Astrocyte (in vitro differentiated cells and primary cell): ENCODE measurements at regions not wholly inside any gene's neighbourhood (a gene's known extent, or its start where the extent isn't known, plus 50 kb on each side); places are given as distances from the start of the nearest gene placed in this dataset.

Experiments used
- DNase-seq: peaks from one replicate; pipeline ENCODE4 v3.0.0-alpha.2; 2010; ENCODE audit warnings: low read depth
- FAIRE-seq: peaks from 2 replicates; lab custom pipeline; 2011; peaks lifted over from hg19 to GRCh38; lab: Jason Lieb, UNC
- H2AFZ ChIP-seq: 2 replicates; pipeline ENCODE4 v1.6.0; 2012; ENCODE audit warnings: low read depth, low read length, inconsistent platforms
- H3K27ac ChIP-seq: 2 replicates; pipeline ENCODE4 v1.5.1; 2011; ENCODE audit warnings: low read depth, low read length, inconsistent platforms
- H3K27me3 ChIP-seq: 2 replicates; pipeline ENCODE4 v1.6.0; 2011; ENCODE audit warnings: low read length, inconsistent platforms; ENCODE audit not compliant: insufficient read depth
- H3K36me3 ChIP-seq: 2 replicates; pipeline ENCODE4 v1.5.1; 2011; ENCODE audit warnings: low read length, inconsistent platforms; ENCODE audit not compliant: insufficient read depth
- H3K4me1 ChIP-seq: 2 replicates; pipeline ENCODE4 v1.5.1; 2011; ENCODE audit warnings: low read length, inconsistent platforms; ENCODE audit not compliant: insufficient read depth
- H3K4me2 ChIP-seq: 2 replicates; pipeline ENCODE4 v1.6.0; 2012; ENCODE audit warnings: low read length, inconsistent platforms
- H3K4me3 ChIP-seq: 2 replicates; pipeline ENCODE4 v1.5.1; 2011; ENCODE audit warnings: low read depth, mild to moderate bottlenecking, low read length, inconsistent platforms; ENCODE audit not compliant: insufficient read depth
- H3K79me2 ChIP-seq: 2 replicates; pipeline ENCODE4 v1.6.0; 2012; ENCODE audit warnings: mild to moderate bottlenecking, low read length, inconsistent platforms; ENCODE audit not compliant: insufficient read depth
- H3K9ac ChIP-seq: 2 replicates; pipeline ENCODE4 v1.6.0; 2012; ENCODE audit warnings: mild to moderate bottlenecking, low read length, inconsistent platforms
- H3K9me3 ChIP-seq: 2 replicates; pipeline ENCODE4 v1.5.1; 2012; ENCODE audit warnings: low read depth, mild to moderate bottlenecking, low read length, inconsistent platforms; ENCODE audit not compliant: insufficient read depth
- H4K20me1 ChIP-seq: 2 replicates; pipeline ENCODE4 v1.6.0; 2012; ENCODE audit warnings: low read length, inconsistent platforms; ENCODE audit not compliant: insufficient read depth
- H3K27ac Mint-ChIP-seq: one replicate; pipeline ENCODE4 v1.8.0; 2021; ENCODE audit warnings: mild to moderate bottlenecking, mixed read lengths; ENCODE audit not compliant: unreplicated experiment
- H3K27me3 Mint-ChIP-seq: one replicate; pipeline ENCODE4 v1.8.0; 2021; ENCODE audit warnings: low read depth, mixed read lengths; ENCODE audit not compliant: unreplicated experiment
- H3K36me3 Mint-ChIP-seq: one replicate; pipeline ENCODE4 v1.8.0; 2021; ENCODE audit warnings: low read depth, mixed read lengths; ENCODE audit not compliant: unreplicated experiment
- H3K4me1 Mint-ChIP-seq: one replicate; pipeline ENCODE4 v1.8.0; 2021; ENCODE audit warnings: low read depth, mixed read lengths; ENCODE audit not compliant: unreplicated experiment
- H3K4me3 Mint-ChIP-seq: one replicate; pipeline ENCODE4 v1.8.0; 2021; ENCODE audit warnings: mild to moderate bottlenecking, moderate library complexity, mixed read lengths; ENCODE audit not compliant: unreplicated experiment
- H3K9me3 Mint-ChIP-seq: one replicate; pipeline ENCODE4 v1.8.0; 2021; ENCODE audit warnings: mild to moderate bottlenecking, mixed read lengths; ENCODE audit not compliant: unreplicated experiment
- CTCF ChIP-seq: IDR thresholded peaks from 2 replicates; pipeline ENCODE4 v1.5.1; 2011; ENCODE audit warnings: low read depth, mild to moderate bottlenecking, inconsistent platforms, low read length, moderate library complexity; ENCODE audit not compliant: insufficient read depth
- EZH2 ChIP-seq: IDR thresholded peaks from 2 replicates; pipeline ENCODE4 v1.6.1; 2012; ENCODE audit warnings: mild to moderate bottlenecking, low read length, inconsistent platforms; ENCODE audit not compliant: insufficient read depth

- Histone ChIP-seq H2AFZ (no peak overlapping the region), H3K4me1 (no peaks in the 10 kb centered on the region), H3K27ac (no peak overlapping the region), H3K9me3 (no peaks in the 10 kb centered on the region), H3K36me3 (no peaks in the 10 kb centered on the region), H4K20me1 (no peaks in the 10 kb centered on the region), H3K9ac (no peak overlapping the region), H3K4me3 (no peak overlapping the region), H3K4me2 (no peak overlapping the region), H3K27me3 (no peaks in the 10 kb centered on the region), H3K79me2 (no peaks in the 10 kb centered on the region)
- Mint-ChIP-seq H3K27ac (no peak overlapping the region), H3K4me1 (no peaks in the 10 kb centered on the region), H3K4me3 (no peak overlapping the region), H3K36me3 (no peaks in the 10 kb centered on the region), H3K27me3 (no peaks in the 10 kb centered on the region), H3K9me3 (peaks cover 3% of the 10 kb centered on the region)
- TF ChIP-seq CTCF (no peak), EZH2 (no peak)
- no peak for DNase-seq
- FAIRE-seq: no peak
These were observed 87.8 kb upstream of the SORBS2 start for GRCh38 chr4:185899833-185900232.

GRCh38 chr4:185902654-185903053 lies 90.7 kb upstream of the SORBS2 start:
- no peaks in the 10 kb centered on the region for H3K9me3 ChIP-seq
- DNase-seq (peak; percentile 18), FAIRE-seq (no peak)
- H3K4me1 ChIP-seq: no peaks in the 10 kb centered on the region
- Mint-ChIP-seq H3K4me3 (no peak overlapping the region), H3K27me3 (no peaks in the 10 kb centered on the region), H3K4me1 (no peaks in the 10 kb centered on the region), H3K9me3 (no peaks in the 10 kb centered on the region), H3K36me3 (no peaks in the 10 kb centered on the region), H3K27ac (no peak overlapping the region)
- TF ChIP-seq CTCF (no peak), EZH2 (no peak)
- H2AFZ ChIP-seq: no peak overlapping the region
- no peaks in the 10 kb centered on the region for H4K20me1 ChIP-seq
- H3K27me3 ChIP-seq: no peaks in the 10 kb centered on the region
- H3K4me2 ChIP-seq: no peak overlapping the region
- H3K9ac ChIP-seq: no peak overlapping the region
- H3K4me3 ChIP-seq: no peak overlapping the region
- no peak overlapping the region for H3K27ac ChIP-seq
- no peaks in the 10 kb centered on the region for H3K36me3 ChIP-seq
- H3K79me2 ChIP-seq: no peaks in the 10 kb centered on the region

GRCh38 chr4:185903205-185903604 lies 91.2 kb upstream of the SORBS2 start:
- H3K4me1 Mint-ChIP-seq: no peaks in the 10 kb centered on the region
- H3K4me3 Mint-ChIP-seq: no peak overlapping the region
- DNase-seq: no peak
- TF ChIP-seq EZH2 (no peak), CTCF (no peak)
- Histone ChIP-seq H4K20me1 (no peaks in the 10 kb centered on the region), H3K9ac (no peak overlapping the region), H3K27ac (no peak overlapping the region), H2AFZ (no peak overlapping the region), H3K79me2 (no peaks in the 10 kb centered on the region), H3K27me3 (no peaks in the 10 kb centered on the region), H3K4me2 (no peak overlapping the region), H3K4me3 (no peak overlapping the region), H3K36me3 (no peaks in the 10 kb centered on the region), H3K4me1 (no peaks in the 10 kb centered on the region), H3K9me3 (no peaks in the 10 kb centered on the region)
- FAIRE-seq: no peak
- no peaks in the 10 kb centered on the region for H3K27me3 Mint-ChIP-seq
- H3K36me3 Mint-ChIP-seq: no peaks in the 10 kb centered on the region
- no peak overlapping the region for H3K27ac Mint-ChIP-seq
- H3K9me3 Mint-ChIP-seq: no peaks in the 10 kb centered on the region
